HFFc6 (cell line): ENCODE measurements at regions not wholly inside any gene's neighbourhood (a gene's known extent, or its start where the extent isn't known, plus 50 kb on each side); places are given as distances from the start of the nearest gene placed in this dataset.

Experiments
- DNase-seq: peaks from one replicate; pipeline ENCODE4 v3.0.0-alpha.2; 2018
- H3K27ac Mint-ChIP-seq: 2 replicates; pipeline ENCODE4 v1.8.0; 2020; ENCODE audit warnings: mild to moderate bottlenecking, mixed read lengths
- H3K27me3 Mint-ChIP-seq: 2 replicates; pipeline ENCODE4 v1.8.0; 2021; ENCODE audit warnings: mild to moderate bottlenecking, moderate library complexity, mixed read lengths; ENCODE audit not compliant: insufficient read depth
- H3K36me3 Mint-ChIP-seq: 2 replicates; pipeline ENCODE4 v1.8.0; 2021; ENCODE audit warnings: low read depth, mixed read lengths
- H3K4me1 Mint-ChIP-seq: 2 replicates; pipeline ENCODE4 v1.8.0; 2020; ENCODE audit warnings: low read depth, mixed read lengths
- H3K4me3 Mint-ChIP-seq: 2 replicates; pipeline ENCODE4 v1.8.0; 2020; ENCODE audit warnings: mild to moderate bottlenecking, moderate library complexity, mixed read lengths
- H3K9me3 Mint-ChIP-seq: 2 replicates; pipeline ENCODE4 v1.8.0; 2020; ENCODE audit warnings: mild to moderate bottlenecking, mixed read lengths
- CTCF ChIP-seq: fragments of 200-600 bp; sonication (generic); IDR thresholded peaks from 2 replicates; pipeline ENCODE4 v1.5.0; 2021; ENCODE audit warnings: antibody characterized with exemption, mild to moderate bottlenecking

GRCh38 chr7:46830-47140 is 145.6 kb upstream of the FAM20C start:
- H3K9me3 Mint-ChIP-seq: no peaks in the 10 kb centered on the region
- H3K4me3 Mint-ChIP-seq: no peak overlapping the region
- no peaks in the 10 kb centered on the region for H3K36me3 Mint-ChIP-seq
- peaks cover 5% of the 10 kb centered on the region; the same call in 1 of the 2 replicates for H3K4me1 Mint-ChIP-seq
- peaks cover 24% of the 10 kb centered on the region for H3K27me3 Mint-ChIP-seq
- no peak for DNase-seq
- TF ChIP-seq CTCF: no peak
- no peak overlapping the region for H3K27ac Mint-ChIP-seq

GRCh38 chr7:51456-52068 is 140.8 kb upstream of the FAM20C start:
- Mint-ChIP-seq H3K27me3 (peaks cover 22% of the 10 kb centered on the region), H3K9me3 (no peaks in the 10 kb centered on the region; the same call in 1 of the 2 replicates), H3K36me3 (no peaks in the 10 kb centered on the region), H3K4me3 (no peak overlapping the region), H3K27ac (no peak overlapping the region), H3K4me1 (no peaks in the 10 kb centered on the region)
- no peak for DNase-seq
- TF ChIP-seq CTCF: no peak

- no peak overlapping the region for H3K27ac Mint-ChIP-seq
- H3K27me3 Mint-ChIP-seq: peaks cover 16% of the 10 kb centered on the region
- DNase-seq: no peak
- H3K4me3 Mint-ChIP-seq: no peak overlapping the region
- no peaks in the 10 kb centered on the region for H3K36me3 Mint-ChIP-seq
- H3K9me3 Mint-ChIP-seq: no peaks in the 10 kb centered on the region; the same call in 1 of the 2 replicates
- TF ChIP-seq CTCF: no peak
- no peaks in the 10 kb centered on the region for H3K4me1 Mint-ChIP-seq
Observed at GRCh38 chr7:52100-52499, 140.3 kb upstream of the FAM20C start.

GRCh38 chr7:53531-53930 is 138.8 kb upstream of the FAM20C start:
- no peaks in the 10 kb centered on the region; the same call in 1 of the 2 replicates for H3K9me3 Mint-ChIP-seq
- H3K36me3 Mint-ChIP-seq: no peaks in the 10 kb centered on the region
- TF ChIP-seq CTCF: no peak
- no peak for DNase-seq
- H3K27me3 Mint-ChIP-seq: peaks cover 15% of the 10 kb centered on the region
- H3K4me1 Mint-ChIP-seq: no peaks in the 10 kb centered on the region
- no peak overlapping the region for H3K27ac Mint-ChIP-seq
- no peak overlapping the region for H3K4me3 Mint-ChIP-seq

GRCh38 chr7:54615-55014 is 137.8 kb upstream of the FAM20C start:
- TF ChIP-seq CTCF: no peak
- H3K27me3 Mint-ChIP-seq: peaks cover 15% of the 10 kb centered on the region
- no peak for DNase-seq
- no peaks in the 10 kb centered on the region for H3K4me1 Mint-ChIP-seq
- no peaks in the 10 kb centered on the region for H3K36me3 Mint-ChIP-seq
- H3K4me3 Mint-ChIP-seq: no peak overlapping the region
- H3K9me3 Mint-ChIP-seq: no peaks in the 10 kb centered on the region; the same call in 1 of the 2 replicates
- H3K27ac Mint-ChIP-seq: no peak overlapping the region
